ENCODE measurements at regions not wholly inside any gene's neighbourhood (a gene's known extent, or its start where the extent isn't known, plus 50 kb on each side); places are given as distances from the start of the nearest gene placed in this dataset.

- TF ChIP-seq CTCF (IDR thresholded peaks at IDR 0.05 in 2 of 3, conservative IDR thresholded peaks at IDR 0.05 in 1 of 3; ENCODE audit: borderline replicate concordance in 1 of 3, insufficient read depth in 1 of 3, low read depth in 2 of 3, low read length in 2 of 3): no peak
- TF ChIP-seq TCF7L2 (IDR thresholded peaks at IDR 0.05; ENCODE audit: borderline replicate concordance, extremely low read depth, insufficient read depth, insufficient read length): no peak
These were observed 123.3 kb upstream of the COL21A1 start (continued) for GRCh38 chr6:56370561-56371211.

DNA sequence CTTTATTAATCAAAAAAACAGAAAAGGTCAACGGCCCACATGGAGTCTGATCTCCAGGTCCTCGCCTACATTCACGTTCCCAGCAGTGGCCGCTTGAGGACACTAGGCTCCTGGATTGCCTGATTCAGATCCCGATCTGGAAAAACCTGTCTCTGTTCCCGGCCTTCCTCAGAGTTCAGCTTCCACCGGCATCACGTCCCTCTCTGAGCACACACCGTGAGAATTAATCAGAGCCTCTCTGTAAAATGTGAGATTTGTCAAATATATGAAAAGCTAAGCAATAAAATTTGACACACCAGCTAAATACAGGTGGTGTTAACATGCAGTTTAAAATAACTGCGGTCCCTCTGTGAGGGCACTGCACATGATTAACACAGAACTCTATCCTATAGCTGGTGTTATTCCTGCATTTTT lies 122.8 kb upstream of the COL21A1 start:
- Histone ChIP-seq H3K4me3 (replicated peaks in 1 of 2; ENCODE audit: low read depth in 1 of 2, low read length in 2 of 2) (0 out of 4 replicates have a peak overlapping the region, but pooled peaks of 1 of the 2 experiments have one; percentile 5), H3K9me2 (ENCODE audit: insufficient read depth) (no peaks in the 10 kb centered on the region), H4K20me1 (ENCODE audit: insufficient read depth) (no peaks in the 10 kb centered on the region), H3K27ac (ENCODE audit: low read depth, low read length) (no peak overlapping the region), H3K27me3 (ENCODE audit: insufficient read depth, low read length) (no peaks in the 10 kb centered on the region), H3K79me2 (ENCODE audit: insufficient read depth, low read length) (no peaks in the 10 kb centered on the region), H3K36me3 (ENCODE audit: control insufficient read depth in 1 of 2, insufficient read depth in 2 of 2, low read length in 2 of 2) (no peaks in the 10 kb centered on the region), H3K4me1 (ENCODE audit: control insufficient read depth in 1 of 2, insufficient read depth in 2 of 2, low read length in 2 of 2) (peaks cover 11 to 18% of the 10 kb centered on the region in 2 experiments), H3K9me3 (ENCODE audit: control insufficient read depth in 1 of 2, insufficient read depth in 1 of 2, low read depth in 1 of 2, low read length in 2 of 2) (no peaks in the 10 kb centered on the region), H3K4me2 (ENCODE audit: low read length) (peak overlapping the region; percentile 65), H2AFZ (ENCODE audit: low read depth, low read length, poor library complexity, severe bottlenecking) (peak overlapping the region; percentile 99), H3K9ac (ENCODE audit: low read length) (peak overlapping the region; percentile 21)
- TF ChIP-seq REST (IDR thresholded peaks at IDR 0.05; ENCODE audit: low read depth) (no peak), RAD21 (IDR thresholded peaks at IDR 0.05; ENCODE audit: low read depth) (peak; percentile 87), SRF (IDR thresholded peaks at IDR 0.05; ENCODE audit: low read depth) (no peak), POLR2AphosphoS5 (IDR thresholded peaks at IDR 0.05; ENCODE audit: low read depth, low read length) (no peak), CTCF (IDR thresholded peaks at IDR 0.05 in 2 of 3, conservative IDR thresholded peaks at IDR 0.05 in 1 of 3; ENCODE audit: borderline replicate concordance in 1 of 3, insufficient read depth in 1 of 3, low read depth in 2 of 3, low read length in 2 of 3) (peak; percentile 70 to 76 (median 73))
- ChIA-PET CTCF (interaction anchor here (0.6 to 2.9 kb wide), 7 partner anchors 12 to 955 kb away, joined by 3 to 18 read pairs (median 3); no protein-coding TSS in a partner anchor), RAD21 (ENCODE audit: low non-redundant PET in 1 of 2, low total read pairs in 2 of 2, uncharacterized antibody in 2 of 2, unreplicated experiment in 2 of 2) (interaction anchor here in 1 of 2 experiments (0.9 kb wide), 1 partner anchor 223 kb away, joined by 3 read pairs; no protein-coding TSS in a partner anchor), POLR2A (interaction anchor here (0.6 kb wide), 1 partner anchor 221 kb away, joined by 3 read pairs; no protein-coding TSS in a partner anchor)
- intact Hi-C loops (cut with micrococcal nuclease): loop anchor here (5.0 kb wide), 3 partner anchors 202 to 947 kb away; partner anchors contain the start of gene PRIM2
- DNase-seq (ENCODE audit: low read depth, low spot score) (peak; percentile 76), ATAC-seq (peak; percentile 97)
- BruUV-seq (replicated peaks): no TSS peak

All from HCT116 (cell line).